H9 (cell line): ENCODE measurements at regions not wholly inside any gene's neighbourhood (a gene's known extent, or its start where the extent isn't known, plus 50 kb on each side); places are given as distances from the start of the nearest gene placed in this dataset.

Experiments used
- DNase-seq: peaks from one replicate; pipeline ENCODE4 v3.0.0-alpha.2; 2017
- H2AFZ ChIP-seq: one replicate; pipeline ENCODE4 v1.6.1; 2013; ENCODE audit warnings: mild to moderate bottlenecking, low read length, control low read depth, moderate library complexity
- H2AK5ac ChIP-seq: 2 replicates; pipeline ENCODE4 v1.6.1; 2013; ENCODE audit warnings: low read length, control low read depth, mixed read lengths; ENCODE audit not compliant: insufficient read length
- H2BK120ac ChIP-seq: one replicate; pipeline ENCODE4 v1.6.1; 2013; ENCODE audit warnings: low read depth, mild to moderate bottlenecking, low read length, control low read depth, inconsistent platforms; ENCODE audit not compliant: poor library complexity, severe bottlenecking
- H2BK12ac ChIP-seq: 2 replicates; pipeline ENCODE4 v1.6.1; 2013; ENCODE audit warnings: low read length, control low read depth, mixed read lengths, low read depth; ENCODE audit not compliant: insufficient read length
- H2BK15ac ChIP-seq: 2 replicates; pipeline ENCODE4 v1.6.1; 2013; ENCODE audit warnings: low read depth, low read length, control low read depth
- H2BK20ac ChIP-seq: one replicate; pipeline ENCODE4 v1.6.1; 2013; ENCODE audit warnings: low read depth, mild to moderate bottlenecking, low read length, control low read depth, inconsistent platforms; ENCODE audit not compliant: poor library complexity, severe bottlenecking
- H2BK5ac ChIP-seq: 2 replicates; pipeline ENCODE4 v1.6.1; 2013; ENCODE audit warnings: low read length, control low read depth, mixed read lengths; ENCODE audit not compliant: insufficient read length
- H3K14ac ChIP-seq: 2 replicates; pipeline ENCODE4 v1.6.1; 2013; ENCODE audit warnings: low read length, control low read depth; ENCODE audit not compliant: insufficient read depth
- H3K18ac ChIP-seq: 2 replicates; pipeline ENCODE4 v1.6.1; 2013; ENCODE audit warnings: low read depth, mild to moderate bottlenecking, mixed read lengths, low read length, control low read depth; ENCODE audit not compliant: insufficient read length
- H3K23ac ChIP-seq: 2 replicates; pipeline ENCODE4 v1.6.1; 2013; ENCODE audit warnings: low read length, control low read depth, mixed read lengths, low read depth; ENCODE audit not compliant: insufficient read length
- H3K23me2 ChIP-seq: 2 replicates; pipeline ENCODE4 v1.6.1; 2013; ENCODE audit warnings: low read depth, mild to moderate bottlenecking, mixed read lengths, low read length, control low read depth; ENCODE audit not compliant: insufficient read length, poor library complexity, severe bottlenecking
- H3K27ac ChIP-seq: 2 replicates; pipeline ENCODE4 v1.5.1; 2013; ENCODE audit warnings: low read length, control low read depth, mixed read lengths, low read depth; ENCODE audit not compliant: insufficient read length
- H3K27me3 ChIP-seq: 2 replicates; pipeline ENCODE4 v1.6.1; 2013; ENCODE audit warnings: low read length, control low read depth, inconsistent platforms; ENCODE audit not compliant: insufficient read depth
- H3K4ac ChIP-seq: 2 replicates; pipeline ENCODE4 v1.6.1; 2013; ENCODE audit warnings: low read depth, mild to moderate bottlenecking, control low read depth, inconsistent platforms, low read length, moderate library complexity
- H3K4me1 ChIP-seq: 2 replicates; pipeline ENCODE4 v1.6.1; 2013; ENCODE audit warnings: low read length, control low read depth, inconsistent platforms; ENCODE audit not compliant: insufficient read depth
- H3K4me2 ChIP-seq: 2 replicates; pipeline ENCODE4 v1.6.1; 2013; ENCODE audit warnings: low read length, control low read depth, mixed read lengths; ENCODE audit not compliant: insufficient read length, insufficient read depth
- H3K56ac ChIP-seq: 2 replicates; pipeline ENCODE4 v1.6.1; 2013; ENCODE audit warnings: low read depth, mild to moderate bottlenecking, mixed read lengths, low read length, control low read depth; ENCODE audit not compliant: insufficient read length
- H3K79me1 ChIP-seq: 2 replicates; pipeline ENCODE4 v1.6.1; 2013; ENCODE audit warnings: low read depth, mild to moderate bottlenecking, moderate library complexity, low read length, control low read depth, inconsistent platforms; ENCODE audit not compliant: insufficient read depth, poor library complexity, severe bottlenecking
- H3K79me2 ChIP-seq: 2 replicates; pipeline ENCODE4 v1.6.1; 2013; ENCODE audit warnings: low read length, control low read depth, inconsistent platforms; ENCODE audit not compliant: insufficient read depth
- H3K9ac ChIP-seq: 2 replicates; pipeline ENCODE4 v1.6.1; 2013; ENCODE audit warnings: low read length, control low read depth, mixed read lengths; ENCODE audit not compliant: insufficient read length; ENCODE audit errors: extremely low read depth
- H3K9me3 ChIP-seq: one replicate; pipeline ENCODE4 v1.6.1; 2013; ENCODE audit warnings: low read depth, low read length, inconsistent platforms; ENCODE audit not compliant: control insufficient read depth
- H3T11ph ChIP-seq: one replicate; pipeline ENCODE4 v1.6.1; 2013; ENCODE audit warnings: mild to moderate bottlenecking, low read length, control low read depth, inconsistent platforms
- H4K20me1 ChIP-seq: one replicate; pipeline ENCODE4 v1.6.1; 2013; ENCODE audit not compliant: control insufficient read depth, insufficient read length, insufficient read depth
- H4K5ac ChIP-seq: 2 replicates; pipeline ENCODE4 v1.6.1; 2013; ENCODE audit warnings: low read depth, mild to moderate bottlenecking, mixed read lengths, low read length, control low read depth; ENCODE audit not compliant: insufficient read length
- H4K8ac ChIP-seq: replicated peaks from 2 replicates; pipeline ENCODE4 v1.6.1; 2013; ENCODE audit warnings: low read length, control low read depth, mixed read lengths, low read depth; ENCODE audit not compliant: insufficient read length
- H4K91ac ChIP-seq: 2 replicates; pipeline ENCODE4 v1.6.1; 2013; ENCODE audit warnings: low read depth, mild to moderate bottlenecking, moderate library complexity, mixed read lengths, low read length, control low read depth; ENCODE audit not compliant: insufficient read length
- H3K27ac Mint-ChIP-seq, 3 experiments: 2 replicates in 2 of 3; 3 replicates in 1 of 3; pipeline ENCODE4 v1.8.0; 2020 to 2021; ENCODE audit warnings: mixed read lengths in 3 of 3, mild to moderate bottlenecking in 1 of 3, moderate library complexity in 1 of 3
- H3K27me3 Mint-ChIP-seq: 2 replicates; pipeline ENCODE4 v1.8.0; 2021; ENCODE audit warnings: low read depth, mild to moderate bottlenecking, moderate library complexity, mixed read lengths
- H3K36me3 Mint-ChIP-seq, 3 experiments: 2 replicates in 2 of 3; 3 replicates in 1 of 3; pipeline ENCODE4 v1.8.0; 2020 to 2021; ENCODE audit warnings: low read depth in 3 of 3, mixed read lengths in 3 of 3; ENCODE audit not compliant: insufficient read depth in 1 of 3
- H3K4me1 Mint-ChIP-seq, 2 experiments: 2 replicates each; pipeline ENCODE4 v1.8.0; 2020; ENCODE audit warnings: mixed read lengths in 2 of 2
- H3K4me3 Mint-ChIP-seq, 2 experiments: 2 replicates in 1 of 2; 3 replicates in 1 of 2; pipeline ENCODE4 v1.8.0; 2020 to 2021; ENCODE audit warnings: mild to moderate bottlenecking in 2 of 2, mixed read lengths in 2 of 2, moderate library complexity in 1 of 2
- H3K9me3 Mint-ChIP-seq, 2 experiments: 2 replicates in 1 of 2; 3 replicates in 1 of 2; pipeline ENCODE4 v1.8.0; 2020; ENCODE audit warnings: mild to moderate bottlenecking in 2 of 2, mixed read lengths in 2 of 2, moderate library complexity in 1 of 2
- CTCF ChIP-seq: fragments of 200-600 bp; sonication (generic); conservative IDR thresholded peaks from 3 replicates; pipeline ENCODE4 v1.8.0; 2021; ENCODE audit warnings: antibody characterized with exemption, mild to moderate bottlenecking
- WGBS: extraction: QIAGEN DNeasy Blood & Tissue Kit; methylation state at CpG from one replicate; pipeline ENCODE4 v1.1.7; 2013; ENCODE audit warnings: missing lambda C conversion rate, low lambda C conversion rate, mixed read lengths; ENCODE audit not compliant: insufficient read length; ENCODE audit errors: extremely low coverage; 5-methylcytosine and 5-hydroxymethylcytosine counted together

- H2BK5ac ChIP-seq, result no peak overlapping the region
- Mint-ChIP-seq H3K4me3 (no peak overlapping the region), H3K36me3 (peaks cover 10 to 14% (median 11%) of the 10 kb centered on the region in 3 experiments; a peak in 6 of 7 replicates), H3K27me3 (peaks cover 5% of the 10 kb centered on the region; the same call in 1 of the 2 replicates), H3K27ac (no peak overlapping the region), H3K4me1 (peaks cover 15 to 16% of the 10 kb centered on the region in 2 experiments), H3K9me3 (peaks cover 12 to 18% of the 10 kb centered on the region in 2 experiments)
- no peak overlapping the region for H2BK20ac ChIP-seq
- no peaks in the 10 kb centered on the region; the same call in 1 of the 2 replicates for H3K4me1 ChIP-seq
- no peak for DNase-seq
- no peak overlapping the region for H3K14ac ChIP-seq
- H3K4ac ChIP-seq, result no peak overlapping the region
- H2BK12ac ChIP-seq, result no peak overlapping the region
- H2AFZ ChIP-seq, result no peak overlapping the region
- H2AK5ac ChIP-seq, result no peak overlapping the region
- no peaks in the 10 kb centered on the region for H3K79me2 ChIP-seq
- no peaks in the 10 kb centered on the region for H3K23me2 ChIP-seq
- no peak overlapping the region for H3K18ac ChIP-seq
- no peak overlapping the region for H3K56ac ChIP-seq
- H4K5ac ChIP-seq, result no peak overlapping the region
- no peak overlapping the region for H3K23ac ChIP-seq
- no CpG with 5 or more reads among the region's 15 CpGs for WGBS
- no peak for TF ChIP-seq CTCF
- no peak overlapping the region for H3T11ph ChIP-seq
- H3K4me2 ChIP-seq, result no peak overlapping the region
- H3K27me3 ChIP-seq, result no peaks in the 10 kb centered on the region
- H3K9me3 ChIP-seq, result no peaks in the 10 kb centered on the region
- H4K91ac ChIP-seq, result no peak overlapping the region
- peaks cover 3% of the 10 kb centered on the region for H3K79me1 ChIP-seq
- H2BK120ac ChIP-seq, result no peak overlapping the region
- no peak overlapping the region for H3K9ac ChIP-seq
- H3K27ac ChIP-seq, result no peak overlapping the region
- H4K8ac ChIP-seq, result no peak overlapping the region
- H4K20me1 ChIP-seq, result no peaks in the 10 kb centered on the region
- no peak overlapping the region for H2BK15ac ChIP-seq
These were observed 215.4 kb downstream of the SEC14L1 start for GRCh38 chr17:77356109-77356689.
